Retina (tissue), 1 donor: ENCODE measurements at regions not wholly inside any gene's neighbourhood (a gene's known extent, or its start where the extent isn't known, plus 50 kb on each side); places are given as distances from the start of the nearest gene placed in this dataset.

Source experiments
- DNase-seq: peaks from one replicate; pipeline ENCODE4 v3.0.0-alpha.2; 2016

DNA sequence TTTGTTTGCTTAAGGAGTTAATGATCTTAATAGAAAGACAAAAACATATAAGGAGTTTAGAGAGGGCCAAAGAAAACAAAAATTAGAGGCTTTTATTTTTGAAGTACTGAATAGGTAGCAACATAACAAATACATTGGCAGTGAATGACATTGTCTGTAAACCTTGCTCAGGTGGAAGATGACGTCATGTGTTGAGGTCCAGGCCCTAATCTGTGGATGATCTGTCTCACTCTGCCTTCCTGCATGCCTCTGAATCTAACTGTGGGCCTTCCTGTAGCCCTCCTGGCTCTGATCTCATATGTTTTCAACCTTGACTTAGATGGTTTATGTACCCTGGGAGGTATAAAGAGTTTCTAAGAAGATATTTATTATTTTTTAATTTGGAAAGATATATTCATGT, 58.1 kb upstream of the DYNAP start:
- no peak for DNase-seq
